ENCODE measurements at regions not wholly inside any gene's neighbourhood (a gene's known extent, or its start where the extent isn't known, plus 50 kb on each side); places are given as distances from the start of the nearest gene placed in this dataset.

DNA sequence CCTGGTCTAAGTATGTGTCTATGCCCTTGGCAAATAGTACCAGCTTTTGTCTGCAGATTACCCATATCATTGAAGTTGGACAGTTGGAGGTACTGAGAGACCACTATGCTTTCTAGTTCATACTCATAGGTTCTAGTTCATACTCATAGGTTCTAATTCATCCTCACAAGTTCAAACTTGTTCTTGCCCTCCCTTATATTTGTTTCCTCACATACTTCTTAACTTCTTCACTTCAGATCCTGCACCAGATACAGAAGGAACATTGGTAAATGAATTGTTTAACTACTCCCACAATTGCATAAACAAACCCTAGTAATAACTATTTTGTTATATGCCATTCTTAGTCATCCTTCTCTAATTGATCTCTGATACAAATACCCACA, 172.2 kb downstream of the SLITRK1 start:
- TF ChIP-seq, protein P1, sequence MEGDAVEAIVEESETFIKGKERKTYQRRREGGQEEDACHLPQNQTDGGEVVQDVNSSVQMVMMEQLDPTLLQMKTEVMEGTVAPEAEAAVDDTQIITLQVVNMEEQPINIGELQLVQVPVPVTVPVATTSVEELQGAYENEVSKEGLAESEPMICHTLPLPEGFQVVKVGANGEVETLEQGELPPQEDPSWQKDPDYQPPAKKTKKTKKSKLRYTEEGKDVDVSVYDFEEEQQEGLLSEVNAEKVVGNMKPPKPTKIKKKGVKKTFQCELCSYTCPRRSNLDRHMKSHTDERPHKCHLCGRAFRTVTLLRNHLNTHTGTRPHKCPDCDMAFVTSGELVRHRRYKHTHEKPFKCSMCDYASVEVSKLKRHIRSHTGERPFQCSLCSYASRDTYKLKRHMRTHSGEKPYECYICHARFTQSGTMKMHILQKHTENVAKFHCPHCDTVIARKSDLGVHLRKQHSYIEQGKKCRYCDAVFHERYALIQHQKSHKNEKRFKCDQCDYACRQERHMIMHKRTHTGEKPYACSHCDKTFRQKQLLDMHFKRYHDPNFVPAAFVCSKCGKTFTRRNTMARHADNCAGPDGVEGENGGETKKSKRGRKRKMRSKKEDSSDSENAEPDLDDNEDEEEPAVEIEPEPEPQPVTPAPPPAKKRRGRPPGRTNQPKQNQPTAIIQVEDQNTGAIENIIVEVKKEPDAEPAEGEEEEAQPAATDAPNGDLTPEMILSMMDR (IDR thresholded peaks at IDR 0.05): no peak
- no peak for TF ChIP-seq POLR2A (IDR thresholded peaks at IDR 0.05)
